SK-N-SH (cell line): ENCODE measurements at regions not wholly inside any gene's neighbourhood (a gene's known extent, or its start where the extent isn't known, plus 50 kb on each side); places are given as distances from the start of the nearest gene placed in this dataset.

Experiments
- CTCF ChIA-PET: fragments of 300-600, 350-600 bp; formaldehyde crosslinking; extraction: SDS; loops from one replicate; lab custom pipeline; 2021; lab: Yijun Ruan, JAX
- POLR2A ChIA-PET: fragments of 350-600 bp; sonication (Branson Sonifier 250); formaldehyde crosslinking; extraction: SDS; loops from one replicate; lab custom pipeline; 2020; ENCODE audit warnings: antibody characterized with exemption, inconsistent platforms; lab: Yijun Ruan, JAX
- DNase-seq: peaks from one replicate; pipeline ENCODE4 v3.0.0; 2012
- H2AFZ ChIP-seq: fragments of 200-600 bp; sonication (generic); 2 replicates; pipeline ENCODE4 v1.8.1; 2016; ENCODE audit warnings: antibody characterized with exemption, mild to moderate bottlenecking, low read depth
- H3F3A ChIP-seq: fragments of 200-600 bp; sonication (generic); replicated peaks from 2 replicates; pipeline ENCODE3; 2016; ENCODE audit warnings: antibody characterized with exemption, mild to moderate bottlenecking; ENCODE audit not compliant: insufficient read depth
- H3K27ac ChIP-seq, 2 experiments: fragments of 200-500 bp in 1 of 2; fragments of 200-600 bp in 1 of 2; sonication (Bioruptor generic) in 1 of 2; sonication (generic), shearing (Covaris generic) in 1 of 2; 2 replicates each; pipeline versions ENCODE4 v1.5.1 to v1.6.1; 2014 to 2016; ENCODE audit warnings: low read depth in 2 of 2, inconsistent platforms in 1 of 2, low read length in 1 of 2, mild to moderate bottlenecking in 1 of 2, mixed read lengths in 1 of 2
- H3K27me3 ChIP-seq: fragments of 200-600 bp; sonication (generic), shearing (Covaris generic); 2 replicates; pipeline ENCODE4 v1.6.1; 2016; ENCODE audit warnings: mixed run types; ENCODE audit not compliant: insufficient read depth
- H3K36me3 ChIP-seq, 2 experiments: fragments of 200-500 bp in 1 of 2; fragments of 200-600 bp in 1 of 2; sonication (Bioruptor generic) in 1 of 2; sonication (generic) in 1 of 2; replicated peaks in 1 of 2; 2 replicates each; pipeline versions ENCODE3 to v1.5.1; 2014 to 2016; ENCODE audit warnings: low read length in 1 of 2, mild to moderate bottlenecking in 1 of 2; ENCODE audit not compliant: insufficient read depth in 2 of 2, control insufficient read depth in 1 of 2
- H3K4me1 ChIP-seq, 2 experiments: fragments of 200-500 bp in 1 of 2; fragments of 200-600 bp in 1 of 2; sonication (Bioruptor generic) in 1 of 2; sonication (generic), shearing (Covaris generic) in 1 of 2; 2 replicates each; pipeline versions ENCODE4 v1.5.1 to v1.6.1; 2014 to 2016; ENCODE audit warnings: low read depth in 1 of 2, low read length in 1 of 2, mixed run types in 1 of 2; ENCODE audit not compliant: insufficient read depth in 2 of 2, control insufficient read depth in 1 of 2
- H3K4me2 ChIP-seq: fragments of 200-600 bp; sonication (generic), shearing (Covaris generic); 2 replicates; pipeline ENCODE4 v1.6.1; 2017; ENCODE audit warnings: mixed run types
- H3K4me3 ChIP-seq, 2 experiments: fragments of 200-500 bp in 1 of 2; fragments of 200-600 bp in 1 of 2; sonication (Bioruptor generic) in 1 of 2; sonication (generic), shearing (Covaris generic) in 1 of 2; 2 replicates each; pipeline versions ENCODE4 v1.5.1 to v1.8.1; 2014 to 2016; ENCODE audit warnings: low read depth in 2 of 2, inconsistent platforms in 1 of 2, low read length in 1 of 2, mild to moderate bottlenecking in 1 of 2, mixed read lengths in 1 of 2, moderate library complexity in 1 of 2
- H3K79me2 ChIP-seq: fragments of 200-600 bp; sonication (generic); 2 replicates; pipeline ENCODE4 v1.8.1; 2017; ENCODE audit warnings: mild to moderate bottlenecking; ENCODE audit not compliant: insufficient read depth
- H3K9ac ChIP-seq: fragments of 200-600 bp; sonication (generic); 2 replicates; pipeline ENCODE4 v1.6.1; 2017; ENCODE audit warnings: mixed run types
- H3K9me2 ChIP-seq: fragments of 200-600 bp; sonication (generic); 2 replicates; pipeline ENCODE4 v1.6.1; 2017; ENCODE audit warnings: mixed run types
- H3K9me3 ChIP-seq: fragments of 200-600 bp; sonication (generic); 2 replicates; pipeline ENCODE4 v1.6.1; 2017; ENCODE audit warnings: mixed run types, mild to moderate bottlenecking, moderate library complexity
- H4K20me1 ChIP-seq: fragments of 200-600 bp; sonication (generic); 2 replicates; pipeline ENCODE4 v1.6.1; 2017; ENCODE audit warnings: mild to moderate bottlenecking, mixed run types; ENCODE audit not compliant: insufficient read depth
- CHD2 ChIP-seq: fragments of 150-350 bp; IDR thresholded peaks from 2 replicates; pipeline ENCODE4 v1.6.1; 2018; ENCODE audit warnings: low read length; ENCODE audit not compliant: partially characterized antibody
- CTCF ChIP-seq: fragments of 200-600 bp; sonication (generic); IDR thresholded peaks from 2 replicates; pipeline ENCODE4 v1.6.1; 2017; ENCODE audit warnings: antibody characterized with exemption, mild to moderate bottlenecking, moderate library complexity
- ELF1 ChIP-seq: IDR thresholded peaks from 2 replicates; pipeline ENCODE4 v1.4.0; 2012
- EZH2phosphoT487 ChIP-seq: fragments of 200-600 bp; sonication (generic); IDR thresholded peaks from 2 replicates; pipeline ENCODE4 v1.6.1; 2017; ENCODE audit warnings: low read depth, mixed run types, mild to moderate bottlenecking, antibody characterized with exemption, moderate library complexity, borderline replicate concordance
- FOSL2 ChIP-seq: IDR thresholded peaks from 2 replicates; pipeline ENCODE4 v1.4.0; 2012; ENCODE audit warnings: low read depth, mild to moderate bottlenecking, moderate library complexity, borderline replicate concordance
- FOXM1 ChIP-seq: IDR thresholded peaks from 2 replicates; pipeline ENCODE4 v1.4.0; 2012; ENCODE audit warnings: low read depth, mild to moderate bottlenecking
- GABPA ChIP-seq: IDR thresholded peaks from 2 replicates; pipeline ENCODE4 v1.4.0; 2012; ENCODE audit warnings: low read depth, mild to moderate bottlenecking
- GATA2 ChIP-seq: sonication (generic); formaldehyde crosslinking; IDR thresholded peaks from 2 replicates; pipeline ENCODE4 v1.5.0; 2020; ENCODE audit warnings: mild to moderate bottlenecking, missing genetic modification reagents
- JUND ChIP-seq: IDR thresholded peaks from 2 replicates; pipeline ENCODE4 v1.4.0; 2012
- MXI1 ChIP-seq: IDR thresholded peaks from 2 replicates; pipeline ENCODE4 v1.6.1; 2012; ENCODE audit warnings: mild to moderate bottlenecking, low read depth, low read length, improper control_type of control experiment
- NRF1 ChIP-seq: IDR thresholded peaks from 2 replicates; pipeline ENCODE4 v1.6.1; 2012; ENCODE audit warnings: low read depth, mild to moderate bottlenecking, low read length
- POLR2AphosphoS5 ChIP-seq: IDR thresholded peaks from 2 replicates; pipeline ENCODE4 v1.6.1; 2012; ENCODE audit warnings: low read depth, low read length
- RAD21 ChIP-seq: IDR thresholded peaks from 2 replicates; pipeline ENCODE4 v1.6.1; 2012; ENCODE audit warnings: mild to moderate bottlenecking, low read length
- RCOR1 ChIP-seq: fragments of 150-350 bp; IDR thresholded peaks from 2 replicates; pipeline ENCODE4 v1.6.1; 2017; ENCODE audit warnings: antibody characterized with exemption, low read length
- REST ChIP-seq: IDR thresholded peaks from 2 replicates; pipeline ENCODE4 v1.6.1; 2012; ENCODE audit warnings: mild to moderate bottlenecking, low read depth, low read length, moderate library complexity
- RXRA ChIP-seq: IDR thresholded peaks from 2 replicates; pipeline ENCODE4 v1.4.0; 2012; ENCODE audit warnings: low read depth, mild to moderate bottlenecking, borderline replicate concordance
- SMC3 ChIP-seq: IDR thresholded peaks from 2 replicates; pipeline ENCODE4 v1.6.1; 2012; ENCODE audit warnings: low read depth, low read length, improper control_type of control experiment
- TAF1 ChIP-seq: IDR thresholded peaks from 2 replicates; pipeline ENCODE4 v1.6.1; 2012; ENCODE audit warnings: low read depth, mild to moderate bottlenecking, low read length, moderate library complexity, borderline replicate concordance
- TCF12 ChIP-seq: IDR thresholded peaks from 2 replicates; pipeline ENCODE4 v1.4.0; 2012
- USF2 ChIP-seq: fragments of 150-350 bp; IDR thresholded peaks from 2 replicates; pipeline ENCODE4 v1.6.1; 2017; ENCODE audit warnings: antibody characterized with exemption, low read length, low read depth, borderline replicate concordance
- YY1 ChIP-seq: IDR thresholded peaks from 2 replicates; pipeline ENCODE4 v1.4.0; 2012; ENCODE audit warnings: low read depth, mild to moderate bottlenecking
- ZBTB33 ChIP-seq: IDR thresholded peaks from 2 replicates; pipeline ENCODE4 v1.4.0; 2012; ENCODE audit warnings: low read depth, borderline replicate concordance
- whole genome bisulfite sequencing: methylation state at CpG from one replicate; pipeline ENCODE4 v1.1.6; 2017; ENCODE audit warnings: low lambda C conversion rate; 5-methylcytosine and 5-hydroxymethylcytosine counted together
- TF ChIP-seq, protein P1 (sequence below): fragments of 150-350 bp; IDR thresholded peaks from 2 replicates; pipeline ENCODE4 v1.6.1; 2016; ENCODE audit warnings: mild to moderate bottlenecking, low read depth, low read length
- TF ChIP-seq, protein P2 (sequence below): IDR thresholded peaks from 2 replicates; pipeline ENCODE4; 2012
- TF ChIP-seq, protein P3 (sequence below): IDR thresholded peaks from 2 replicates; pipeline ENCODE4 v1.4.0; 2012; ENCODE audit warnings: low read depth

- no peaks in the 10 kb centered on the region; a peak in 1 of 4 replicates for H3K4me1 ChIP-seq
- H3K4me3 ChIP-seq: no peak overlapping the region
- CTCF ChIA-PET: interaction anchor here (0.7 kb wide), 1 partner anchor 512 kb away, joined by 3 read pairs; no protein-coding TSS in a partner anchor
- H3K9ac ChIP-seq: no peak overlapping the region
- H3F3A ChIP-seq: no peaks in the 10 kb centered on the region
- no peak overlapping the region; the same call in 1 of the 2 replicates for H3K4me2 ChIP-seq
- DNase-seq: peak; percentile 45
- 8% methylated on average over 3 of the region's 3 CpGs for WGBS
- H4K20me1 ChIP-seq: no peaks in the 10 kb centered on the region
- no peak overlapping the region for H2AFZ ChIP-seq
- peak overlapping the region in 1 of 2 experiments; percentile 55; a peak in 1 of 4 replicates for H3K27ac ChIP-seq
- no peaks in the 10 kb centered on the region for H3K36me3 ChIP-seq
- no peaks in the 10 kb centered on the region for H3K9me2 ChIP-seq
- POLR2A ChIA-PET: no interaction called here
- H3K79me2 ChIP-seq: no peaks in the 10 kb centered on the region
- H3K27me3 ChIP-seq: no peaks in the 10 kb centered on the region
- H3K9me3 ChIP-seq: no peaks in the 10 kb centered on the region
- TF ChIP-seq GATA2 (CRISPR knock-in tag) (no peak), ELF1 (no peak), RXRA (no peak), CHD2 (peak; percentile 16), RCOR1 (peak; percentile 78), CTCF (no peak), TCF12 (peak; percentile 40), MXI1 (no peak), NRF1 (no peak), REST (no peak), YY1 (no peak), FOSL2 (no peak), USF2 (no peak), FOXM1 (no peak), EZH2phosphoT487 (no peak), SMC3 (no peak), TAF1 (no peak), JUND (no peak), ZBTB33 (no peak), GABPA (no peak), POLR2AphosphoS5 (no peak), RAD21 (no peak)
- TF ChIP-seq, protein P1, sequence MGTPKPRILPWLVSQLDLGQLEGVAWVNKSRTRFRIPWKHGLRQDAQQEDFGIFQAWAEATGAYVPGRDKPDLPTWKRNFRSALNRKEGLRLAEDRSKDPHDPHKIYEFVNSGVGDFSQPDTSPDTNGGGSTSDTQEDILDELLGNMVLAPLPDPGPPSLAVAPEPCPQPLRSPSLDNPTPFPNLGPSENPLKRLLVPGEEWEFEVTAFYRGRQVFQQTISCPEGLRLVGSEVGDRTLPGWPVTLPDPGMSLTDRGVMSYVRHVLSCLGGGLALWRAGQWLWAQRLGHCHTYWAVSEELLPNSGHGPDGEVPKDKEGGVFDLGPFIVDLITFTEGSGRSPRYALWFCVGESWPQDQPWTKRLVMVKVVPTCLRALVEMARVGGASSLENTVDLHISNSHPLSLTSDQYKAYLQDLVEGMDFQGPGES: no peak
- TF ChIP-seq, protein P2, sequence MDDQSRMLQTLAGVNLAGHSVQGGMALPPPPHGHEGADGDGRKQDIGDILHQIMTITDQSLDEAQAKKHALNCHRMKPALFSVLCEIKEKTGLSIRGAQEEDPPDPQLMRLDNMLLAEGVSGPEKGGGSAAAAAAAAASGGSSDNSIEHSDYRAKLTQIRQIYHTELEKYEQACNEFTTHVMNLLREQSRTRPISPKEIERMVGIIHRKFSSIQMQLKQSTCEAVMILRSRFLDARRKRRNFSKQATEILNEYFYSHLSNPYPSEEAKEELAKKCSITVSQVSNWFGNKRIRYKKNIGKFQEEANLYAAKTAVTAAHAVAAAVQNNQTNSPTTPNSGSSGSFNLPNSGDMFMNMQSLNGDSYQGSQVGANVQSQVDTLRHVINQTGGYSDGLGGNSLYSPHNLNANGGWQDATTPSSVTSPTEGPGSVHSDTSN: 0 out of 2 replicates have a peak, but pooled peaks have one; percentile 5
- TF ChIP-seq, protein P3, sequence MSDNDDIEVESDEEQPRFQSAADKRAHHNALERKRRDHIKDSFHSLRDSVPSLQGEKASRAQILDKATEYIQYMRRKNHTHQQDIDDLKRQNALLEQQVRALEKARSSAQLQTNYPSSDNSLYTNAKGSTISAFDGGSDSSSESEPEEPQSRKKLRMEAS: no peak
These were observed 1608.8 kb upstream of the PCDH20 start for GRCh38 chr13:63024458-63024857.
